ENCODE measurements at regions not wholly inside any gene's neighbourhood (a gene's known extent, or its start where the extent isn't known, plus 50 kb on each side); places are given as distances from the start of the nearest gene placed in this dataset.
A peak's percentile ranks its signal among the peaks of the same experiment; 100 is the strongest.

- Histone ChIP-seq H3K27ac (no peak overlapping the region), H3K4me3 (no peak overlapping the region), H3K36me3 (no peaks in the 10 kb centered on the region), H3K9me3 (no peaks in the 10 kb centered on the region), H3K27me3 (no peaks in the 10 kb centered on the region), H3K4me1 (no peaks in the 10 kb centered on the region)
- DNase-seq (ENCODE audit: low spot score in 2 of 2): no peak
- intact Hi-C loops (cut with DNase I): no loop called here
- TF ChIP-seq, protein P1, sequence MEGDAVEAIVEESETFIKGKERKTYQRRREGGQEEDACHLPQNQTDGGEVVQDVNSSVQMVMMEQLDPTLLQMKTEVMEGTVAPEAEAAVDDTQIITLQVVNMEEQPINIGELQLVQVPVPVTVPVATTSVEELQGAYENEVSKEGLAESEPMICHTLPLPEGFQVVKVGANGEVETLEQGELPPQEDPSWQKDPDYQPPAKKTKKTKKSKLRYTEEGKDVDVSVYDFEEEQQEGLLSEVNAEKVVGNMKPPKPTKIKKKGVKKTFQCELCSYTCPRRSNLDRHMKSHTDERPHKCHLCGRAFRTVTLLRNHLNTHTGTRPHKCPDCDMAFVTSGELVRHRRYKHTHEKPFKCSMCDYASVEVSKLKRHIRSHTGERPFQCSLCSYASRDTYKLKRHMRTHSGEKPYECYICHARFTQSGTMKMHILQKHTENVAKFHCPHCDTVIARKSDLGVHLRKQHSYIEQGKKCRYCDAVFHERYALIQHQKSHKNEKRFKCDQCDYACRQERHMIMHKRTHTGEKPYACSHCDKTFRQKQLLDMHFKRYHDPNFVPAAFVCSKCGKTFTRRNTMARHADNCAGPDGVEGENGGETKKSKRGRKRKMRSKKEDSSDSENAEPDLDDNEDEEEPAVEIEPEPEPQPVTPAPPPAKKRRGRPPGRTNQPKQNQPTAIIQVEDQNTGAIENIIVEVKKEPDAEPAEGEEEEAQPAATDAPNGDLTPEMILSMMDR (IDR thresholded peaks at IDR 0.05): no peak
Measured at GRCh38 chr2:105588581-105588980, 156.1 kb upstream of the NCK2 start.

- Histone ChIP-seq H3K4me3 (no peak overlapping the region), H3K27me3 (no peaks in the 10 kb centered on the region), H3K27ac (no peak overlapping the region), H3K4me1 (no peaks in the 10 kb centered on the region), H3K36me3 (no peaks in the 10 kb centered on the region), H3K9me3 (no peaks in the 10 kb centered on the region)
- intact Hi-C loops (cut with DNase I): no loop called here
- no peak for DNase-seq (ENCODE audit: low spot score in 2 of 2)
- TF ChIP-seq, protein P1 (IDR thresholded peaks at IDR 0.05): no peak
Measured at GRCh38 chr2:105587637-105588036, 157.1 kb upstream of the NCK2 start.

- intact Hi-C loops (cut with DNase I): no loop called here
- DNase-seq (ENCODE audit: low spot score in 2 of 2): peak in 1 of 2 donors; percentile 7
- Histone ChIP-seq H3K27ac (no peak overlapping the region), H3K4me3 (no peak overlapping the region), H3K9me3 (no peaks in the 10 kb centered on the region), H3K36me3 (no peaks in the 10 kb centered on the region), H3K4me1 (no peaks in the 10 kb centered on the region), H3K27me3 (no peaks in the 10 kb centered on the region)
- TF ChIP-seq, protein P1 (IDR thresholded peaks at IDR 0.05): no peak
Measured at GRCh38 chr2:105584435-105585010, 160.2 kb upstream of the NCK2 start.

DNA sequence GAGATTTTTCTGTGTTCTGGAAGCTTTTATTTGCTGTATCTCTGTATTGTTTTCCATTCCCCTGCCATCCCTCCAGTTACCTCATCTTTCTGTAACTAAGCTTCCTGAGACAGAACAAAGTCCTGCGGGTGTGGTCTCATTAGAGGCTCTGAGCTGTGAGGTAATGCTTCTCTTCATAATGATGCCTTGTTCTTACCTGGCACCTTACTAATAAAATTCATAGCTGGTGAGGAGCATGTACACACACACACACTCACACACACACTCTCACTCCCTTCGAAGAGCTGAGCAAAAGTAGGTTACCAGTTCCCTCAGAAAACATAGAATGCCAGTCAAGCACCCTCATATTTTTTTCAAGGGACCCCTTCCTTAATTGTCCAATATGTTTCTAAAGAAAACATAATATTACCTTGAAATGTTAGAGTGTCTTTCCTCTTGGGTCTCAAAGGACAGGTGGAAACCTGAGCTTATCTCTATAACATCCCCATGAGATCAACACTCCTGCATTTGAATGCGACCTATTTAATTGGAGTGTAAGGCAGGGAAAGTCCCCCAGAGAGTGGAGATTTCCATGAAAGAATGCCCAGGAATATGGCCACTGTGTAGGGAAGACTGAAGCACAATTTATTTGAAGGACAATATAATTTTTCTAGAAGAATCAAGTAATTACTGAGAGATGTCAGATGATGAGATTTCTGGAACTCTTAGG lies 161.6 kb upstream of the NCK2 start:
- DNase-seq (ENCODE audit: low spot score in 2 of 2): peak in 1 of 2 donors; percentile 8
- TF ChIP-seq, protein P1 (IDR thresholded peaks at IDR 0.05): no peak
- intact Hi-C loops (cut with DNase I): no loop called here
- H3K27ac ChIP-seq: no peak overlapping the region
- H3K27me3 ChIP-seq: no peaks in the 10 kb centered on the region
- H3K4me3 ChIP-seq: no peak overlapping the region
- H3K36me3 ChIP-seq: no peaks in the 10 kb centered on the region
- H3K9me3 ChIP-seq: no peaks in the 10 kb centered on the region
- H3K4me1 ChIP-seq: no peaks in the 10 kb centered on the region

- Histone ChIP-seq H3K27me3 (no peaks in the 10 kb centered on the region), H3K9me3 (no peaks in the 10 kb centered on the region), H3K4me1 (no peaks in the 10 kb centered on the region), H3K4me3 (no peak overlapping the region), H3K36me3 (no peaks in the 10 kb centered on the region), H3K27ac (no peak overlapping the region)
- TF ChIP-seq, protein P1 (IDR thresholded peaks at IDR 0.05): no peak
- DNase-seq (ENCODE audit: low spot score in 2 of 2): peak in 1 of 2 donors; percentile 2
- intact Hi-C loops (cut with DNase I): no loop called here
Measured at GRCh38 chr2:105581555-105581944, 163.2 kb upstream of the NCK2 start.

Data from ascending aorta (tissue), 2 donors.